ENCODE measurements at regions not wholly inside any gene's neighbourhood (a gene's known extent, or its start where the extent isn't known, plus 50 kb on each side); places are given as distances from the start of the nearest gene placed in this dataset.
"Not testable (repeated sequence)": the region's sequence is repeated elsewhere in the genome, so short reads cannot be mapped to it uniquely, and the experiment has no call there.

DNA sequence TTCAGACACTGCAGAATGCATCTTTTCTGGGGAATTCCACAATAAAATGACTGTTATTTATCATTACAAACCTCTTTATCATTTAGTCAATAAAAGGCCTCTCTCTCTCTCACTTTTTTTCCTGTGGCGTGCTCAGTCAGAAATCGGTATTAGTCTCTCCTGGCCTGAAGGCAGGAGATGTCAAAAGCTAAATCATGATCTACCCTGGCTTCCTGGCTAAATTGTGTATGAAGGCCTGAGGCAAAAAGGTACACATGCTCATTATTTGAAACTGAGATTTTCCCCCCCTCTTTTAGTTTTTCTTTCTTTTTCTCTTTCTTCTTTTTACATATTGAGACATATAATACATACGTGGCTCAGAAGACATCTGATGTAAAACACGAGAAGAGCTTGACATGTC, 375.0 kb upstream of the SLC35B3 start:
- DNase-seq: no peak

DNA sequence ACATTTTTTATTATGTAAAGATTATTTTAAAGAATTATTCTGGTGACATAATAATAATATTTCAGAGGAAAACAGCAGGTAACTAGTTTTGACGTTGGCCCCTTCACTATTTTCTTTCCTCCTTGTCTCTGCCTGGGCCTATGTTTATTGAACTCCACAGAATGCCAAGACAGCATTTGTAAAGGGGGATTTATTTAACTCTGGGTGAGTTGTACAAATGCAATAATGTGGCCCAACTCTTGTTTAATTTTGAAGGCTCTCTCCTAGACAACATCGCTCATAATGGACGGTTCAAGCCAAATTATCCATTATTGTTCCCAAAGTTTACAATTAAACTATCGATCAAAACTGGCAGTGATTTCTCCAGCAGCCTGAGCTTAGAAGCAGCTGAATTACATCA, 374.3 kb upstream of the SLC35B3 start:
- no peak for DNase-seq

DNA sequence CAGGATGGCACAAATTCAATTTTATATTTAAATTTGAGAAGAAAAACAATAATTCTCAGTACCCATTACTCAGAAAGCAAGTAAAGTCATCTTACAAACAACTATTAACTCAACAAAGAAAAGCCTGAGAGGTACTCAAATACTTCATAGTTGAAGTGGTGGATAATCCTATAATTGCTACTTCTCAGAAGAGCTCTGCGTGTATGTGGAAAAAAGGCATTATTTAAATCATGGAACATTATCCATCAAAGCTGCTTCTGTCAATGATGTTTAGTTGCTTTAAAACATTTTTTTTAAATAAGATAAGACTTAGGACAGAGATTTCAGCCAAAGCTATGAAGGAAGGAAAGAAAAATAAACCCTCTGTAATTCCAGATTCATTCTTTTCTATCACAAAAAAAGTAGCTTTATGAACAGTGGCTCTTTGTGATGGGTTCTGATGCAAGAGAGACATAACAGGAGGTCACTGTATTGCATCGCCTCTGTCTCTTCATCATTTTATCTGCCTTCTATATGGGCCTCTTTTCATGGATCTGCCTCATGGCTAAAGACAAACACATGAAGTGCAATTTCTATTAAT, 367.9 kb upstream of the SLC35B3 start:
- no peak for DNase-seq

DNA sequence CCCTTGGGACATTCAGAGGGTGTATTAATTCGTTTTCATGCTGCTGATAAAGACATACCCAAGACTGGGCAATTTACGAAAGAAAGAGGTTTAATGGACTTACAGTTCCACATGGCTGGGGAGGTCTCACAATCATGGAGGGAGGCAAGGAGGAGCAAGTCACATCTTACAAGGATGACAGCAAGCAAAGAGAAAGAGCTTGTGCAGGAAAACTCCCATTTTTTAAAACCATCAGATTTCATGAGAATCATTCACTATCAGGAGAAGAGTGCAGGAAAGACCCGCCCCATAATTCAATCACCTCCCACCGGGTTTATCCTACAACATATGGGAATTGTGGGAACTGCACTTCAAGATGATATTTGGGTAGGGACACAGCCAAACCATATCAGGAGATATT, 367.1 kb upstream of the SLC35B3 start:
- DNase-seq: not testable (repeated sequence)

GRCh38 chr6:8794420-8794819, 359.1 kb upstream of the SLC35B3 start:
- DNase-seq: no peak

DNA sequence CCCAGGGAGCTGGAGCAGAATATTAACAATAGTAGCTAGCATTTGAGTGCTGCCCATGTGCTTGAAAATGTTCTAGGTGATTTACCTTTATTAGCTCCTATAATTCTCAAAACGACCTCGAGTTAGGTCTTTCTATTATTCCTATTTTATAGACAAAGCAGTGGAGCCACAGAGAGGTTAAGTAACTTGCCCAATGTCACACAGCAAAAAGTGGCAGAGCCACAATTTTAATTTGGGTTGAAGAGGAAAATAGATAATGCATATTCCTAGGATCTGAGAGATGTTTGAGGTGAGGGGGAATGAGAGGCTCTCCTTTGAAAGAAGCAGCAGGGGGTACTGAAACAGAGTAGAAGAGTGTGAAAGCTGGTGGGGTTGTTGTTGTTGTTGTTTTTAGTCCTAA, 354.5 kb upstream of the SLC35B3 start:
- no peak for DNase-seq

GRCh38 chr6:8785223-8785622, 349.9 kb upstream of the SLC35B3 start:
- no peak for DNase-seq

DNA sequence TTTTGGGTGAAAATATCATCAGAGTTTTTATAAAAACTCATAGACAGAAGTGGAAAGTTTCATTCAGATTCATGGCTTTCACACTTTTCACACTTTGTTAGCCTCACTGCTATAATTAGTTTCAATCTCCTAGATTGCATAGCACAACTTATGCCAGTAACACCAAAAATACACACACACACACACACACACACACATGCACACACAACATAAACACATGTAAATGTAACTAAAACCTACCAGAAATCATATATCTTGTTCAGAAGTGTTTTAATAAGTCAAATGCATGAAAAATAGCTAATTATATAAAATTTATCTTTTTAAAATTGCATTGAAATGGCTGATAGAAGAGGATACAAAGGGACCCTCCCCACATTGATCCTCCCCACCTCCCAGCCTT, 347.8 kb upstream of the SLC35B3 start:
- DNase-seq: no peak

DNA sequence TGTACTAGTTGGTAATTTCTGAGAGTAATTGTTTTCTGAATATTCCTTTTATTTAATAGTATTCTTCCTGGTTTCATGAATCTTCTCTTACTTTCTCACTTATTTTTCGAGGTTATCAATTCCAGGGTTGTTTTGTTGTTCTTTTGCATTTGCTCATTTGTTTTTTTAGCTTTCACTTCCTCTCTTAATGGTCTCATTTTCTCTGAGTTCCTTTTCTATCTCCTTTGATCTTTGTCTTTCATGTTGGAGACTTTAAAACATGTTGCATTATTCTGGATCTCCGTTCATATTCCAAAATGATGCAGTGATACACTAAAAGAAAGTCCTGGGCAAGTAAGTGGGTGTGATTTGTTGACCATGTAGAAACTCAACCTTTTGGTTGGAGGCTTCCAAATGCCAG, 345.3 kb upstream of the SLC35B3 start:
- DNase-seq: no peak

DNA sequence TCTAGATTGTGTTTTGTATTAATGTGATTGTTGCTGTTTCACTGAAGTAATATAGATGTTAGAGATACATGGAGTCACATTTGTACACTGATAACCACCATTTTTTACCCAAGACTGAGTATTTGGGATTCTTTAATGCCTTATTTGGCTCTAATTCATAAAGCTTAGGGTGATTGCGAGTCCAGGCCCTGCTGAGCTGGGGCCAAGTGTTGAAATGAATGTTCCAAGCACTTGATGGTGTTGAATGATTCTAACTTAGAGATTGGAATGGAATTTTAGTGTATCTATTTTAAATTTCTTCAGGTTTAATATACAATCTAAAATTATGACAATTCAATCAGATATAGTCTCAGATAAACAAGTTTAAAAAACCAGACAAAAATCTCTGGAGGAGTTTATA, 329.4 kb upstream of the SLC35B3 start:
- no peak for DNase-seq

DNA sequence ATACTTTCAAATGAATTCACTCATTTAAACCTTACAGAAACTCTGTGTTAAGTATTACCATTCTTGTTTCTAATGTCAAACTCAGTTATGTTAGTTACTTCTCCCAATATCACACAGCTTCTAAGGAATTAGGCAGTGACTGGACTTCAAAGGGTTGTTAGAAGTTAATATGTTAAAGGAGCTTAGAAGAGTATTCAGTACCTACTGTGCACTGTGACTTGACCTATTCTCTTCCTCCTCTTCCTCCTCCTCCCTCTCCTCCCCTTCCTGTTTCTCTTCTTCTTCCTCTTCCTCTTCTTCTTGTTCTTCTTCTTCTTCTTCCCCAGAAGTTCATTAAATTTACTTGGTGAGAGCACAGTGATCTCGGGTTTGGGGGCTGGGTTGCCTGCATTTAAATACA, 325.6 kb upstream of the SLC35B3 start:
- DNase-seq: no peak

- DNase-seq: no peak
These were observed 323.1 kb upstream of the SLC35B3 start for GRCh38 chr6:8758412-8758811.

DNA sequence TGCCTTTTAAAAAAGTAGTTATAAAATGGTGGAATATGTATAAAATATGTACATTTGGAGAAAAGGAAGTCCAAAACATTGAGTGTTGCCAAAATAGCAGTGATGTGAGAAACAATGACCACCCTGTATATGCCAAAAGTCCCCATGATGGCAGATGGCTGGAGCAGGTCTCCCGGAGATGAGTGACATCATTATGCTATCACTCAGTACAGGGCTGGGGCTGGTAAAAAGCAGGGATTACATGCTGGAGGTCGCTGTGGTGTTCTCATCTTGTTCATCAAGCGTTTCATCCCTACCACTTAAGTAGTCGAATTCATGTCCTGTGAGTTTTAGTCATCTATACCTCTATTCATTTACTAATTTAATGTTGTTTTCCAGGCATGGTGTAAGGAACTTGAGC, 315.3 kb upstream of the SLC35B3 start:
- no peak for DNase-seq

DNA sequence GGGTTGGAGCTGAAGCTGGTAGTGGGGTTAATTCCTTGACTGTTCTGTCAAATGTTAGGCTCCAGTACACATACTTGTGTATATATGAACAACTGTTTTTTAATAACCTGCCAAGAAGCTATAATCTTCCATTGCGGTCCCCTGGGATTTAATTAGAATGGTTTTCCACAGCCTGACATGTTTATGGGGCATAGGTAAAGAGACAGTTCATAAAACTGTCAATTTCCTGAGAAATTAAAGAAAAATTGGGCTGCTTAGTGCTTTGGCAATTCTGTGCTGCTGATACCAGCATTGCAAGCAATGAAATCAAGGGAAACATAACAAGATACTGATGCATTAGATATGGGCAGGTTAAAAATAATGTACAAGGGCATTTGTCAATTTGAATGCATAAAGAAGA, 314.1 kb upstream of the SLC35B3 start:
- DNase-seq: no peak

GRCh38 chr6:8743170-8743745, 307.9 kb upstream of the SLC35B3 start:
- no peak for DNase-seq

DNA sequence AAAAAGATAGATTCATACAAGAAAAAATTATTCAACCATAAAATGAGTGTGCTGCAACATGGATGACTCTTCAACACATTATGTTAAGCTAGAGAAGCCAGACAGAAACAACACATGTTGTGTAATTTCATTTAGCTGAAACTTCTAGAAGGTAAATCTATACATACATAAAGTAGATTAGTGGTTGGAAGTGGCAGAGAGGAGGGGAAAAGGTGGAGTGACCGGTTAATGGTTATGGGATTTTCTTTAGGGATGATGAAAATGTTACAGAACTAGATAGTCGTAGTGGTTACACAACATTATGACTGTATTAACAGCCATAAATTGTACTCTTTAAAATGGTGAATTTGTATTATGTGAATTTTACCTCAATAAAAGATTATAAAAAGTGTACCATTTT, 304.1 kb upstream of the SLC35B3 start:
- DNase-seq: no peak

DNA sequence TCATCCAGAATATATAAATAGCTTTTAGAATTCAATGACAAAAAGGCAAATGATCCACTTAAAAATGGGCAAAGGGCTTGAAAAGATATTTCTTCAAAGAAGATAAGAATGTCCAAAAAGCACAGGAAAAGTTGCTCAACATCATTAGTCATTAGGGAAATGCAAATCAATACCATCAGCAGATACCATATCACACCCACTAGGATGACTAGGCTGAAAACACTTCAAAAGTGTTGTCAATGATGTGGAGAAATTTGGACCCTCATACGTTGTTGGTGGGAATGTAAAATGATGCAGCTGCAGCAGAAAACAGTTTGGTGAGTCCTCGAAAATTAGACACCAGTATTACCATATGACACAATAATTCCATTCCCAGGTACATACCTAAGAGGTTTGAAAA, 303.6 kb upstream of the SLC35B3 start:
- DNase-seq: no peak

GRCh38 chr6:8736156-8736895, 301.0 kb upstream of the SLC35B3 start:
- DNase-seq: no peak

- no peak for DNase-seq
These were observed 298.5 kb upstream of the SLC35B3 start for GRCh38 chr6:8733879-8734278.

GRCh38 chr6:8731874-8732273, 296.5 kb upstream of the SLC35B3 start:
- no peak for DNase-seq

GRCh38 chr6:8710668-8711431, 275.5 kb upstream of the SLC35B3 start:
- DNase-seq: no peak

- DNase-seq: peak; percentile 21
These were observed 272.8 kb upstream of the SLC35B3 start for GRCh38 chr6:8707956-8708772.

DNA sequence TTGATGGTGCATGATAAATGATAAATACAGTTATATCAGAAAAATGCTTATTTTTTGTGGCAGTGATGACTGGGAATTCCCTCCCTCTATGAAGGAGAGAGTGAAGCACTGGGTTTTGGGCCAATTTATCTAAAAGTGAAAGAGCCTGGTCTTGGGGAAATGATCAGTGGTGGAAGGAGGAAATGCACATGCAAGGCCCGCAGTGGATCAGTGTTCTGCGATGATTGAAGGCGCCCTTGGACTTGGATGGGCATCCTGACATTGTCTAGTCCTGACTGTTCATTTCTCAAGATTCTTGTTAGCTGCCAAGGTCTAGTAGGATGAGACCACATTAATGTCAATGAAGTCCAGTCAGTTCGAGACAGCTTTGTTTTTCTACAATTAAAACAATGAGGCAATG, 272.0 kb upstream of the SLC35B3 start:
- no peak for DNase-seq

All from fibroblast of skin of back (primary cell).